GM06990 (cell line): ENCODE measurements at regions not wholly inside any gene's neighbourhood (a gene's known extent, or its start where the extent isn't known, plus 50 kb on each side); places are given as distances from the start of the nearest gene placed in this dataset.

ENCODE experiments used
- DNase-seq: peaks from one replicate; pipeline ENCODE4 v3.0.0-alpha.2; 2011; ENCODE audit not compliant: insufficient read length; ENCODE audit errors: extremely low read depth
- H3K27me3 ChIP-seq: replicated peaks from 2 replicates; pipeline ENCODE4 v1.6.0; 2011; ENCODE audit warnings: low read length; ENCODE audit not compliant: control insufficient read depth, insufficient read depth
- H3K36me3 ChIP-seq: 2 replicates; pipeline ENCODE4 v1.5.1; 2011; ENCODE audit warnings: low read length; ENCODE audit not compliant: control insufficient read depth, insufficient read depth
- H3K4me3 ChIP-seq: replicated peaks from 2 replicates; pipeline ENCODE4 v1.5.1; 2011; ENCODE audit warnings: low read depth, mild to moderate bottlenecking, control low read depth, low read length
- CTCF ChIP-seq: IDR thresholded peaks from 2 replicates; pipeline ENCODE4 v1.5.1; 2011; ENCODE audit warnings: low read length, control low read depth, mild to moderate bottlenecking, inconsistent platforms; ENCODE audit not compliant: insufficient read depth, poor library complexity, severe bottlenecking

GRCh38 chr13:90974249-90974975 is 373.1 kb upstream of the MIR17HG start:
- Histone ChIP-seq H3K36me3 (no peaks in the 10 kb centered on the region), H3K27me3 (no peaks in the 10 kb centered on the region), H3K4me3 (no peak overlapping the region)
- no peak for DNase-seq
- TF ChIP-seq CTCF = no peak

- Histone ChIP-seq H3K27me3 (no peaks in the 10 kb centered on the region), H3K36me3 (no peaks in the 10 kb centered on the region), H3K4me3 (no peak overlapping the region)
- TF ChIP-seq CTCF = no peak
- DNase-seq = no peak
Measured at GRCh38 chr13:90979059-90979458, 368.4 kb upstream of the MIR17HG start.

- H3K27me3 ChIP-seq = no peaks in the 10 kb centered on the region
- no peak for DNase-seq
- no peak overlapping the region for H3K4me3 ChIP-seq
- TF ChIP-seq CTCF = no peak
- no peaks in the 10 kb centered on the region for H3K36me3 ChIP-seq
Measured at GRCh38 chr13:90984756-90985155, 362.7 kb upstream of the MIR17HG start.

GRCh38 chr13:90995001-90995400 is 352.5 kb upstream of the MIR17HG start:
- H3K27me3 ChIP-seq = no peaks in the 10 kb centered on the region
- no peak for DNase-seq
- no peak for TF ChIP-seq CTCF

GRCh38 chr13:90995614-90996013 is 351.9 kb upstream of the MIR17HG start:
- Histone ChIP-seq H3K36me3 (no peaks in the 10 kb centered on the region), H3K4me3 (no peak overlapping the region), H3K27me3 (no peaks in the 10 kb centered on the region)
- no peak for TF ChIP-seq CTCF
- DNase-seq = no peak

More at GRCh38 chr13:90995001-90995400, 352.5 kb upstream of the MIR17HG start:
- Histone ChIP-seq H3K4me3 (no peak overlapping the region), H3K36me3 (no peaks in the 10 kb centered on the region)

GRCh38 chr13:90997951-90998350 is 349.5 kb upstream of the MIR17HG start:
- no peak for DNase-seq
- Histone ChIP-seq H3K4me3 (no peak overlapping the region), H3K27me3 (no peaks in the 10 kb centered on the region), H3K36me3 (no peaks in the 10 kb centered on the region)
- TF ChIP-seq CTCF = no peak
